HG02938 (cell line): ENCODE measurements at regions not wholly inside any gene's neighbourhood (a gene's known extent, or its start where the extent isn't known, plus 50 kb on each side); places are given as distances from the start of the nearest gene placed in this dataset.
"Not testable (repeated sequence)": the region's sequence is repeated elsewhere in the genome, so short reads cannot be mapped to it uniquely, and the experiment has no call there.

Experiments
- ATAC-seq: cut with Tn5 transposase; IDR thresholded peaks from one replicate; pipeline ENCODE4 v1.9.1; 2021; ENCODE audit warnings: mild to moderate bottlenecking, moderate library complexity; ENCODE audit not compliant: unreplicated experiment

GRCh38 chr3:153369561-153370374 is 207.7 kb downstream of the RAP2B start:
- no peak for ATAC-seq

GRCh38 chr3:153370680-153371079 is 208.7 kb downstream of the RAP2B start:
- no peak for ATAC-seq

- no peak for ATAC-seq
Measured at GRCh38 chr3:153372326-153372725, 210.3 kb downstream of the RAP2B start.

DNA sequence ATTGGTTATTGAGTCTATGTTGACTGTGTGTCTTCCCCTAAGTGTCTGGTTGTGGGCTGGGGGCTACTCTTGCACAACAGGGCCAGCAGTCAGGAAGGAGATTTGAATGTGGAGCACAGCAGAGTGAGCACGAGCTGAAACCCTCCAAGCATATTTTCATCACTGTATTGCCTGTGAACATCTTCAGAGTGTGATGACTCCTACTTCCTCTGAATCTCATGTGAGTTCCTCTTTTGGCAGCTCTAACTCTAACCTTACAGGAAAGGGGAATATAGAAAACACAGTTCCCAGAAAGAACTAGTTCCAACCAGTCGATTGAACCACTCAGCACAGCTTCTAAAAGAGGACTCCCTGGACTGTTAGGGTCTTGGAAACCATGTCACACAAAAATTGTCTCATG is 211.6 kb downstream of the RAP2B start:
- ATAC-seq: no peak

DNA sequence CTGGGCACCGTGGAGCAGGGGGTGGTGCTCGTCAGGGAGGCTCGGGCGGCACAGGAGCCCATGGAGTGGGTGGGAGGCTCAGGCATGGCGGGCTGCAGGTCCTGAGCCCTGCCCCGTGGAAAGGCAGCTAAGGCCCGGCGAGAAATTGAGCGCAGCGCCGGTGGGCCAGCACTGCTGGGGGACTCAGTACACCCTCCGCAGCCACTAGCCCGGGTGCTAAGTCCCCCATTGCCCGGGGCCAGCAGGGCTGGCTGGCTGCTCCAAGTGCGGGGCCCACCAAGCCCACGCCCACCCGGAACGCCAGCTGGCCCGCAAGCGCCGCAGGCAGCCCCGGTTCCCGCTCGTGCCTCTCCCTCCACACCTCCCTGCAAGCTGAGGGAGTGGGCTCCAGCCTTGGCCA is 216.3 kb downstream of the RAP2B start:
- ATAC-seq: not testable (repeated sequence)

- no peak for ATAC-seq
Measured at GRCh38 chr3:153379516-153379915, 217.5 kb downstream of the RAP2B start.

DNA sequence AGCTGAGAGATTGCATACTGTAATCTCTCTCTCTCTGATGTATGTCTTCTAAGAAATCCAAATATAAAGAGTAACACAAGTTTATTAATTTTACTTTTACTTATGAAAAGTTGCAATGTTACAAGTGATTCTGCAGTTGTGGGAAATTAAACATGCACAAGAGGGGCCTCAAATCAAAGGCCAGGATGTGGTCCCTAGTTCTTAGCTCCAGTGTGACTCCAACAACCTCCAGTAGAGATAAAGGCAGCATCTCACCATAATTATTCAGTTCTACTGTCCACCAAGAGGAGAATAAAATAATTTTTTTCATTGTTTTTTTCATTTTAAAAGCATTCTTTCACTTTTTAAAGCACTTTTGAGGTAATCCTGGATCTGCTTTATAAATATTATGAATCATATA is 223.3 kb downstream of the RAP2B start:
- no peak for ATAC-seq

DNA sequence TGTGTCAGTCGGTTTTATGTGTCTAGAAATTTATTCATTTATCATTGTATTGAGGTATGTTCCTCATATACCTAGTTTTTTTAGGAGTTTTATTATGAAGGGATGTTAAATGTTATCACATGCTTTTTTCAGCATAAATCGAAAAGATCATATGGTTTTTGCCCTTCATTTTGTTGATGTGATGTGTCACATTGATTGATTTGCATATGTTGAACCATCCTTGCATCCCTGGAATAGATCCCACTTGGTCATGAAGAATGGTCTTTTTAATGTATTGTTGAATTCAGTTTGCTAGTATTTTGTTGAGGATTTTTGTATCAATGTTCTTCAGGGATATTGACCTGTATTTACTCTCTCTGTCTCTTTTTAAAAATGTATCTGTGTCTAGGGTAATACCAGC is 230.3 kb downstream of the RAP2B start:
- no peak for ATAC-seq

GRCh38 chr3:153394017-153394416 is 232.0 kb downstream of the RAP2B start:
- no peak for ATAC-seq

GRCh38 chr3:153396581-153396980 is 234.6 kb downstream of the RAP2B start:
- ATAC-seq: no peak

GRCh38 chr3:153397794-153398193 is 235.8 kb downstream of the RAP2B start:
- no peak for ATAC-seq

DNA sequence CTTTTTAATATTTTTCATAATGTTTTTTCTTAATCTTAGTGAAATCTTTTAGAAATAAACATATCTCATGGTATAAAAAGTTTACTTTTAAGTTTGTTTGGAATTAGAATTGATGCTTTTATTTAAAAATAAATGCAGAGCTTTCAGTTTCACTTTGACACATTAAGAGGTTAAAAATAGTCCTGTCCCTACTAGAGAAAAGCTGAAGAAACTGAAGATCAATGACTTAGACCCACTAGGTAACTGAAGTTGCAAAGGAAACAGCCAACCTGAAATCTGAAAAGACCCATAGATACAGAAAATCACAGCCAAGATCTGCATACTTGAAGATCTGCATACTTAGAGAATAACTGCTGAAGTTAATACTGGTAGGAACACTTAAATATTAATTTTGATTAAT is 237.6 kb downstream of the RAP2B start:
- peak; percentile 71 for ATAC-seq

- no peak for ATAC-seq
Measured at GRCh38 chr3:153400641-153401040, 238.6 kb downstream of the RAP2B start.

GRCh38 chr3:153404157-153404556 is 242.1 kb downstream of the RAP2B start:
- no peak for ATAC-seq

DNA sequence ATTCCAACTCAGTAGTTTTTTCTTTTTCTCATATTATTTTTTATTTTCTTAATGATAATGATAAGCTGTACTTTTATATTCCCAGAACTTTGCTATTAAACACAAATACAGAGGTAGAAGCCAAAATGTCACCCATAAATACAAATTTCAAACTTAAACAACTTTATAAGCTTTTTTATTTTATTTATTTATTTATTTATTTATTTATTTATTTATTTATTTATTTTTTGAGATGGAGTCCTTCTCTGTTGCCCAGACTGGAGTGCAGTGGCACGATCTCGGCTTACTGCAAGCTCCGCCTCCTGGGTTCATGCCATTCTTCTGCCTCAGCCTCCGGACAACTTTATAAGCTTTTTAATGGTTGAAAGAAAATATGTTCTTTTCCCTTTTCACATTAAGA is 243.3 kb downstream of the RAP2B start:
- not testable (repeated sequence) for ATAC-seq

DNA sequence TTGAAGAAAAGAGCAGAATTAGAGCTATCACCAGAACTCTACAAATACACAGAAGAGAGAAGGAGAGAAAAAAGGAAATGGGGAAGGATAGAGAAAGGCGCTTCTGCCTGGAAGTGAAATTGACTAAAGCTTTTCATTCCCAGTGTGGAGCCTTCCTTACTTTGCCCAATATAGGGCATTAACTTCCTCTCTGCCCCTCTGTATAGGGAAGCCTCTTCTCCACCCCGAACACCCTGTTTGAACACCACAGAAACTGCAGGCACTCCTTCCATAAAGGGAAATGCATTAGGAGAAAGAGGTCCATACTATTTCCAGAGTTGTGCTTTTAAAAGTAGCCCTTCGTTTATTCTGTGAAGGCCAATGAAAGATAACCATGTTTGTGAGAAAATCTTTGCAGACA is 248.5 kb downstream of the RAP2B start:
- ATAC-seq: no peak

DNA sequence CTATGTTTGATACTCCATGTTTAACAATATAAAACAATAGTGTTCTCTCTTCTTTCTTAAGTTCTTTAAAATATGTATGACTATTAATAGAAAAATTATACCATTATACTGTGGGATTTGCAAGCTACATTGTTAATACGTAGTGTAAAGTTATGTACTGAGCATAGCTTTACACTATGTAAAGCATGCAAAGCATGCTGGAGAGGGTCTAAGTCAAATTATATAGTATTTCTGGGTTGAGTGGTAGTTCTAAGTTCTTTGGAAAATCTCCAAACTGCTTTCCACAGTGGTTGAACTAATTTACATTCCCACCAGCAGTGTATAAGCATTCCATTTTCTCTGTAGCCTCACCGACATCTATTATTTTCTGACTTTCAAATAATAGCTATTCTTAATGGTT is 253.0 kb downstream of the RAP2B start:
- no peak for ATAC-seq

- no peak for ATAC-seq
Measured at GRCh38 chr3:153422314-153422713, 260.3 kb downstream of the RAP2B start.

DNA sequence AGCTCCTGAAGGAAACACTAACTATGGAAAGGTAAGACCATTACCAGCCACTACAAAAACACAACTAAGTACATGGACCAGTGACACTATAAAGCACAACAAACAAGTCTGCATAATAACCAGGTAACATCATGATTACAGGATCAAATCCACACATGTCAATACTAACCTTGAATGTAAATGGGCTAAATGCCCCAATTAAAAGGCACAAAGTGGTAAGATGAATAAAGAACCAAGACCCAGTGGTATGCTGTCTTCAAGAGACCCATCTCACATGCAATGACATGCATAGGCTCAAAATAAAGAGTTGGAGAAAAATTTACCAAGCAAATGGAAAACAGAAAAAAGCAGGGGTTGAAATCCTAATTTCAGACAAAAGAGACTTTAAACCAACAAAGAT is 261.8 kb downstream of the RAP2B start:
- ATAC-seq: not testable (repeated sequence)

DNA sequence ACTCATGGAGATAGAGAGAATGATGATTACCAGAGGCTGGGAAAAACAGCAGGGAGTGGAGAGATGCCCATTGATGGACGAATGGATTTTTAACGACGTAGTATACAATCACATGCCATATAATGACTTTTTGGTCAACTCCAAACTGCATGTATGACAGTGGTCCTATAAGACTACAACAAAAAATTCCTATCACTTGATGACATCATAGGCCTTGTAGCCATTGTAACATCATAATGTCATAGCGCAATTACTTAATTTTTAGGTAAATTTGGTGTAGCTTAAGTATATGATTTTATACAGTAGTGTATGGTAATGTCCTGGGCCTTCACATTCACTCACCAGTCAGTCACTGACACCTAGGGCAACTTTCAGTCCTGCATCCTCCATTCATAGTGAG is 264.3 kb downstream of the RAP2B start:
- ATAC-seq: no peak

GRCh38 chr3:153426803-153427202 is 264.8 kb downstream of the RAP2B start:
- no peak for ATAC-seq

DNA sequence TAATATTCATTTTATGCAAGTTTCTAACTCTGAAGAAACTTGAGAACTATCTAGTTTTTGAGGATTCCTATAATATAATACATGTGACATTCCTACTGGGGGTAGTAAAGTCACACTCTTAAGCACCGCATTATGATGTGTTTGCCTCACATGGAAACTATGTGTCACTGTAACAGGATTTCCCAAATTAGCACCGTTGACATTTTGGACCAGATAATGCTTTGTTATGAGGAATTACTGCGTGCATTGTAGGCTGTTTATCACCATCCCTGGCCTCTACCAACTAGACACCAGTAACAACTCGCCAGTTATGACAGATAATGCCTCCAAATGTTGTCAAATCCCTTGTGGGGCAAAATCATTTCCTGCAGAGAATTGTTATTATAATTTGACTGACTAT is 267.8 kb downstream of the RAP2B start:
- ATAC-seq: no peak

DNA sequence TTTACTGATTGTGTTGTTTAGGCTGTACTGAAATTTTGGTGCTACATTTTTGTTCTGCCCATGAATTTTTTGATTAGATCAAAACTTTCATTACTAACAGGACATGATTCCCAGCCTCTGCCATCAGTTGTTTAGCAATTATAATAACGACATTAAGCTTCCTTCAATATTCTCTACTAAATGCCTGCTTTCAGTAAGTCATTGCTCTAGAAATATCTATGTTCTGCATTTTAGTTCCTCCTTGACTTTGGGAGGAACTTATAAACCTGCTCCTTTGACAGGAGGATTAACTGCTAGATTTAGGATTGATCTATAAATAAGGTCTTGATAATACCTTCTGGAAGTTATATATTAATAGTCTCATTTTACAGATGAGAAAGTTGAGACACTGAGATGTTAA is 269.1 kb downstream of the RAP2B start:
- no peak for ATAC-seq
